Activated CD4-positive, alpha-beta T cell treated with anti-CD3 and anti-CD28 coated beads, Interleukin-2, amount 10 ng/mL, durations not matched to agents 24 days and 14 days (primary cell): ENCODE measurements at regions not wholly inside any gene's neighbourhood (a gene's known extent, or its start where the extent isn't known, plus 50 kb on each side); places are given as distances from the start of the nearest gene placed in this dataset.

ENCODE experiments used
- DNase-seq: peaks from one replicate; pipeline ENCODE4 v3.0.0; 2022
- H3K27ac Mint-ChIP-seq: one replicate; pipeline ENCODE4 v1.8.0; 2022; ENCODE audit warnings: mild to moderate bottlenecking, mixed read lengths
- H3K27me3 Mint-ChIP-seq: one replicate; pipeline ENCODE4 v1.8.0; 2022; ENCODE audit warnings: mixed read lengths
- H3K36me3 Mint-ChIP-seq: one replicate; pipeline ENCODE4 v1.8.0; 2022; ENCODE audit warnings: low read depth, mild to moderate bottlenecking, mixed read lengths
- H3K4me1 Mint-ChIP-seq: one replicate; pipeline ENCODE4 v1.8.0; 2021; ENCODE audit warnings: mixed read lengths
- H3K4me3 Mint-ChIP-seq: one replicate; pipeline ENCODE4 v1.8.0; 2022; ENCODE audit warnings: mild to moderate bottlenecking, moderate library complexity, mixed read lengths
- H3K9me3 Mint-ChIP-seq: one replicate; pipeline ENCODE4 v1.8.0; 2021; ENCODE audit warnings: mixed read lengths
- intact Hi-C: fragments of 100-400 bp; cut with micrococcal nuclease; formaldehyde crosslinking; loops from one replicate; pipeline ENCODE4 v1.15.1; 2023

DNA sequence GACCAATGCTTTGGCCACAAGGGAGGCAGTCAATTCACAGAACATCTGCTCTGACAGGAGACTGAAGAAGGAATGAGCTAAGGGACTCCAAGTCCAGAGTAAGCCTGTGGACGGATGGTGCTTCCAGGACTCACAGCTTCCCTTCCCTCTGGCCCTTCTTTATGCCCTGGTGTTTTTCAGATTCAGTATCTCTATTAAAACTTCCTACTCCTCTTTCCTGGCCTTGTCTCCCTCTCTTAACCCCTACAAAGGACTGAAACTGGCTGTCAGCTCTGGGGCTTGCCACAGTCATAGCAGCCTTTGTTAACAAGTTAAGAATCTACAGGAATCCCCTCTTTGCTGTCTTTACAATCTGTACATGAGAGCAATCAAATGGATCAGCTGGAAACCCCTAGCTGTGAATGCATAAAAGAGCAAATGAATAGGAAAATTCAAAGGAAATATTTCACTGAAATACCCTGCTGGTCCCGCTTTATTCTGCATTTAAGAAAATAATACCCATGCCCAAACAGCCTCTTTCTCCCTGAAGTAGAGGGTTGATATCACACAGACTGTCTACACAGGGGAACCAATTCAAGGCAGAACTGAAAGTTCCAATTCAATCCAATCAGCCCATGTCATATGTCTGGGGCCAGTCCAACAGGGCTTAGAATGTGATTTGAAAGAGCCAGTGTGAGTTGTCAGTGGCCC, 192.3 kb downstream of the MZT1 start:
- H3K27ac Mint-ChIP-seq, result no peak overlapping the region
- no peaks in the 10 kb centered on the region for H3K9me3 Mint-ChIP-seq
- intact Hi-C loops, result no loop called here
- no peaks in the 10 kb centered on the region for H3K36me3 Mint-ChIP-seq
- no peak overlapping the region for H3K4me3 Mint-ChIP-seq
- no peak for DNase-seq
- no peaks in the 10 kb centered on the region for H3K4me1 Mint-ChIP-seq
- H3K27me3 Mint-ChIP-seq, result no peaks in the 10 kb centered on the region

DNA sequence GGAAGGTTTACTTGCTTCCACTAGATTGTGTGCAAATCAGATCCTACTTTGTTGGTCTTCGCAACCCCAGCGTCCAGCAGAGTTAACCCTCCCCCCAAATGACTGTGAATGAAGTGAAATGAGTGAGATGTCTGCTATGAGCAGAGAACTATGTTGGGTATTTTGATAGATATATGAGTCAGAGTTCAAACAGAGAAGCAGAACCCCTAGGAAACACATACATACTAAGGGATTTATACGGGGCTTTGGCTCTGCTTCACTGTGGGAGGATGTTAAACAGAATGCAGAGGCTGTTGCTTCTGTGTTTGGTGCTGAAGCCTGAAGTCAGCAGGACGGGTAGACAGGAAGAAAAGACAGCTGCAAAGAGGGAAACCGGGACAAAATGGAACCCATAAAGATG, 197.0 kb downstream of the MZT1 start:
- DNase-seq, result no peak
- Mint-ChIP-seq H3K4me3 (no peak overlapping the region), H3K27ac (no peak overlapping the region), H3K27me3 (no peaks in the 10 kb centered on the region), H3K4me1 (no peaks in the 10 kb centered on the region), H3K36me3 (no peaks in the 10 kb centered on the region), H3K9me3 (peaks cover 3% of the 10 kb centered on the region)
- intact Hi-C loops, result no loop called here

DNA sequence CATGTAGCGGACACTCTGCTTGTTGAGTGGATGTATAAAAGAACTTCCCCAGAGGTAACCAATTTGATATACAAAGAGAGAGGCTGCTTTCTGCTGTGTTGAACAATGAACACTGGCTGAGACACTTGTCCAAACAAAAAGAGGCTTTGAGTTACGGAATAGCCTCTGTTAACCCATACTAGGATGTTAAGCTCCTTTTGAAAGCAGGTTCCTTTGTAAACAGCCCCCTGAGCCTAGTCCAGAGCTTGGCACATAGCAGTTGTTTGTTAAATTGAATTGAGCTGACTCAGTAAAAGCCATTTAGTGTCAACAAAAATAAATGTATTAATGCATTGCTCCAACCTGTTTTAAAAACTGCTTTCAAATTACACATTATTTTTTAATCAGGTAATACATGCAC, 200.1 kb downstream of the MZT1 start:
- intact Hi-C loops, result no loop called here
- no peaks in the 10 kb centered on the region for H3K4me1 Mint-ChIP-seq
- no peaks in the 10 kb centered on the region for H3K36me3 Mint-ChIP-seq
- H3K27me3 Mint-ChIP-seq, result no peaks in the 10 kb centered on the region
- H3K27ac Mint-ChIP-seq, result no peak overlapping the region
- H3K9me3 Mint-ChIP-seq, result peaks cover 3% of the 10 kb centered on the region
- no peak overlapping the region for H3K4me3 Mint-ChIP-seq
- DNase-seq, result no peak

DNA sequence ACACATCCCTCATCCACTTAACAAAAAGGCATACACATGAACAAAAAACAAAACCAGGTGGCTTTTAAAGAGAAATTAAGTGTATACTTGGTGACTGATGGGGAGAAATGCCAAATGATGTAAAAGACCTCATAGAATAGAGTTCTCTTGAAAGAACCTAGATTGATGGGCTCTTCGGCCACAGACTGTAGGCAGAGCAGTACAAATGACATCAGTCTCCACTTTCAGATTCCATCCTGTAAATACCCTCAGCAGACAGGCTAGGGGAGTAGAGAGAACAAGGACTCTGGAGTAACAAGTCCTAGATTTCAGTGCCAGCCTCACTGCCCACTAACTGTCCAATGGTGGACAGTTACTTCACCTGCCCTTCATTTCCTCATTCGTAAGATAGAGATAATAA, 203.8 kb downstream of the MZT1 start:
- H3K27me3 Mint-ChIP-seq, result no peaks in the 10 kb centered on the region
- intact Hi-C loops, result no loop called here
- peaks cover 3% of the 10 kb centered on the region for H3K9me3 Mint-ChIP-seq
- H3K4me3 Mint-ChIP-seq, result no peak overlapping the region
- no peaks in the 10 kb centered on the region for H3K36me3 Mint-ChIP-seq
- H3K27ac Mint-ChIP-seq, result no peak overlapping the region
- no peak for DNase-seq
- H3K4me1 Mint-ChIP-seq, result no peaks in the 10 kb centered on the region

DNA sequence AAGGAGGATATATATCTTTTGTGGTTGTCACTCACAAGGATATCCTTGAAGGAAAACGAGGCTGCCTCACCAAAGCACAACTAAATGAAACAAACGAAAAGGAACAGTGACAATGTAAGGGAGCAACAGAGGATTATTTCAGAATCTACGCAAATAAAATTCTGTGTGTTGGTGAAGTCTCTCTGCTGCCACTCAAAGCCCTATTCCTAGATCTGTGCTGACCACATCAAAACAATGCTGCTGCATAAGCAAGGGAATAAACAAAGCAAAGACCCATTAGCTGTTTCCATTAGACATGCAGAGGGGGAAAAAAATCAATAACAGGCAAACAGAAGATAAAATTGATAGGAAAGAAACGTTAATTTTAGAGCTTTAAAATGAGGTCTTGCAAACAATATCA, 204.4 kb downstream of the MZT1 start:
- H3K27ac Mint-ChIP-seq, result no peak overlapping the region
- H3K27me3 Mint-ChIP-seq, result no peaks in the 10 kb centered on the region
- no peak for DNase-seq
- H3K4me1 Mint-ChIP-seq, result no peaks in the 10 kb centered on the region
- peaks cover 3% of the 10 kb centered on the region for H3K9me3 Mint-ChIP-seq
- no peaks in the 10 kb centered on the region for H3K36me3 Mint-ChIP-seq
- no peak overlapping the region for H3K4me3 Mint-ChIP-seq
- intact Hi-C loops, result no loop called here

DNA sequence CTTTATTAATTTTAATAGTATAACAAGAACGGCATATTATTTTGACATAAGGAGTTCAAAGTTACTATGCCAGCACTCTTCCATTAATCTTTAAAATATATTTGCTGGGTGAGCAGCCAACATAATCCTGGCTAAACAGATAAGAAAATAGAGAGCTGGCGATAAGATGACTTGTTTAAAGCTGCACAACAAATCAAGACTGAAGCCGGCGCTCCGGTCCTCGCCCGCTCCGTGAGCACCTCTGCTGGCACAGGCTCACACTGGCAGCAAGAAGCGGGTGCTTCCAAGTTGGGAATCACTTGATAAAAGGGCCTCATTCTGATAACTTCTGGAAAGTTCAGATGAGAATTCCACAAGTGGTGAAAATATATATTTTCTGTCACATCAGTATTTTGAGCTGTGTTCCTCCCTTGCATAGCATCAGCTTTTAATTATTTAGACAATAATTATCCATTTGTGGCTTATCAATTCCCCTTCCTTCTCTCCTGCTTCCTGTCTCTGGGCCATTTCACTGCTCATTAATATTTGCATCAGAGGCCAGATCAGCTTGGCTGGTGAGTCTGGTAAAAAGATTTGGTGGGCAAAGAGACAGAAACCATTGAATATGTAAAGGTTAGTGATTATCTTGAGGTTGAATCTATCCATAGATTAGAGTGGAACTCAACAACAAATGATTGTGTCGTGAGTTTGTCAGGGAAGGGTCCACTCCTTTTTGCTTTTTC, 205.3 kb downstream of the MZT1 start:
- Mint-ChIP-seq H3K4me1 (no peaks in the 10 kb centered on the region), H3K36me3 (no peaks in the 10 kb centered on the region), H3K9me3 (peaks cover 3% of the 10 kb centered on the region), H3K4me3 (no peak overlapping the region), H3K27ac (no peak overlapping the region), H3K27me3 (no peaks in the 10 kb centered on the region)
- no peak for DNase-seq
- intact Hi-C loops, result no loop called here

DNA sequence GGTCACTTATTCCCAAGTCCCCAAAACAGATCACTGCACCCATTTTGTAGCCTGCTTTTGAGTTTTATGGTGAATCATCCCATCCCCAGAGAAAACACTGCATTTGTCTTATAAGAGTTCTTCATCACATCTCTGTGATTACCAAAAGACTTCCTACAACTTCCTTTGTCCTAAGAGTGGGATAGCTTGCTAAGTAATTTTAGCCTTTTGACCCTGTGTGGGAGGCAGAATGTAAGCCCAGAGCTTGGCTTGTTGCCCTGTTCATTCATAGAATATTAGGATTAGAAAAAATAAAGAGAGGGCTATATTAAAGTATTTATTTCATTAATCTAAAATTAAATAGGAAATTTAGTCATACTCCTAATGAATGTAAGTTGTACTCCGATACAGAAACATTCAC, 213.3 kb downstream of the MZT1 start:
- Mint-ChIP-seq H3K4me3 (no peak overlapping the region), H3K4me1 (no peaks in the 10 kb centered on the region), H3K27me3 (no peaks in the 10 kb centered on the region), H3K9me3 (no peaks in the 10 kb centered on the region), H3K27ac (no peak overlapping the region), H3K36me3 (no peaks in the 10 kb centered on the region)
- DNase-seq, result no peak
- intact Hi-C loops, result no loop called here

DNA sequence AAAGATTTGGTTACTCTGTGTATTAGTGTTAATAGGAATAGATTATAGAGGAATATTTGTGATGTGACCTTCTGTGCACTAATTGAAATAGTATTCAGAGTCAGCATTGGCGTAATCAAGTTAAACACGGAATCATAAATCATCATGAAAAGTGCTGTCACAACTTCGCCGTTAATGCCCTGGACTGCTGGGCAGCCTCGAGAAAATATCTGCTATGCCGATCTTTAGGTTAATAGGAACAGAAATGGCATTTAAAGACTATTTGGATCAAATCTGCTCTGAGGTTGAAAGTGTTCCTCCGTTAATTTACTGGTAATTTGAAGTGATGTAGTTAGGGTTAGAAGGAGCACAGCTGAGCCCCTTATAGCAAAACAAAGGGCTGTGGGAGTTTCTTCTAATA, 219.0 kb downstream of the MZT1 start:
- Mint-ChIP-seq H3K4me1 (no peaks in the 10 kb centered on the region), H3K9me3 (no peaks in the 10 kb centered on the region), H3K4me3 (no peak overlapping the region), H3K27me3 (no peaks in the 10 kb centered on the region), H3K27ac (no peak overlapping the region), H3K36me3 (no peaks in the 10 kb centered on the region)
- intact Hi-C loops, result no loop called here
- DNase-seq, result no peak

DNA sequence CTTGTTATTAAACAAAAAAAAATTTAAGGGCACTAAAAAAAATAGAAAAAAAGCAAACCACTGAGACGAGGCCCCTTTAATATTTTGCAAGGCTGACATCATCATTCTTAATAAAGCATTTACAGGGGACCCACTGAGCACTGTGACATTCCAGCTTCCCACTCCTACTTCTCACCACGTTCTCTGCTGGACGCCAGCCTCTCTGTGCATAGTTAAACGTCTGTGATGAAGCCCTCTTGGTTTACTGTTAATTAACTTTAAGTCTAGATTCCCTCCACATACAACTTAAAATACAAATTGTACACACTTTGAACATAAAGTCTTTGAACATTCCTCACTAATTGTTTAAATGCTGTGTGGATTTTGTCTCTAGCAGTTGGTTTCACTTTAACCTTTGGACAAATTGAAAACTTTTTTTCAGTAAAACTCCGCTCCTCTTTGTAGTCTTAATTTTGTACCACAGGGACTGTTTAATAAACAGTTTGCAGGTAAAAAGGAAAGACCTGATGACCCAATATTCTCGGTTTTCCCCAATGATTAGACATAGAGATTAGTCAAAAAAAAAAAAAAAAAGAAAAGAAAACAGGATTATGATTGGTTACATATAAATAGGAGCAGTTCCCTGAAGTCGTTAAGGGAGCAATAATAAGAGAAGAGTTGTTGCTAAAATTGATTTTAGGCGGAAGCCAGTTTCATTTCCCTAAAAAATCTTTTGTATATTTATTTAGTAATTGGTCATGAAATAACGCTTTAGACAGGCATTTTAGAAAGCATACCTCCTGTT, 219.8 kb downstream of the MZT1 start:
- Mint-ChIP-seq H3K27me3 (no peaks in the 10 kb centered on the region), H3K4me3 (no peak overlapping the region), H3K9me3 (no peaks in the 10 kb centered on the region), H3K36me3 (no peaks in the 10 kb centered on the region), H3K27ac (no peak overlapping the region), H3K4me1 (no peaks in the 10 kb centered on the region)
- intact Hi-C loops, result no loop called here
- no peak for DNase-seq

DNA sequence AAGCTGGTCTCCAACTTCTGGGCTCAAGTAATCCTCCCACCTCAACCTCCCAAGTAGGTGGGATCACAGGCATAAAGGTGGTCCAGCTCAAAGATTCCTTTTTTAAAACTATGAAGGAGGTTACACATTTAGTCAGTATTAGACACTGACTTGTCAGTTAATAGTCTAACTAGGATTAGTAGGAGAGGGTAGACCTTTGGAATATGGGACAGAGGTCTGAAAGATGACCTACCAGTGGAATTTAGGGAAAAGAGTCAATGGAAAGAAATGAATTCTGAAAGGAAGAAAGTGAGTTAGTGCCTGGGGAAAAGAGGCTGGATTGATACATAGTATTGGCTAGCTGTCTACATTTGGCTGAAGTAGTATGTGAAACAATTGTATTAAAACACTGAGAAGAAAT, 220.7 kb downstream of the MZT1 start:
- H3K27me3 Mint-ChIP-seq, result no peaks in the 10 kb centered on the region
- no peak overlapping the region for H3K27ac Mint-ChIP-seq
- intact Hi-C loops, result no loop called here
- no peaks in the 10 kb centered on the region for H3K36me3 Mint-ChIP-seq
- H3K4me1 Mint-ChIP-seq, result no peaks in the 10 kb centered on the region
- DNase-seq, result no peak
- no peaks in the 10 kb centered on the region for H3K9me3 Mint-ChIP-seq
- no peak overlapping the region for H3K4me3 Mint-ChIP-seq

DNA sequence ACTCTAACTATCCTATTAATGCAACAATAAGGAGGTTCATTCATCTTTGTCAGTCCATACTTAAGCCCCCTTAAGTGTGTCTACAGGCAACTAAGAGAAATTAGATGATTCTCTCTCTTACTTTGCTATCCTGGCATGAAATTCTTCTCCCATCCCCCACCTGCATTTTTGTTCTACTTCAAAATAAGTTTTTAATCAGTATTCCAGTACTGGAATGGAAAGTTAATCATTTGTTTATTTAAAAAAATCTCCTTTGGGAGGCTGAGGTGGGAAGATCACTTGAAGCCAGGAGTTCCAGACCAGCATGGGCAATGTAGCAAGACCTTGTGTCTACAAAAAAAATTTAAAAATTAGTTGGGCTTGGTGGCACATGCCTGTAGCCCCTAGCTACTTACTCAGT, 222.1 kb downstream of the MZT1 start:
- no peak for DNase-seq
- Mint-ChIP-seq H3K9me3 (no peaks in the 10 kb centered on the region), H3K4me3 (no peak overlapping the region), H3K36me3 (no peaks in the 10 kb centered on the region), H3K27me3 (no peaks in the 10 kb centered on the region), H3K27ac (no peak overlapping the region), H3K4me1 (no peaks in the 10 kb centered on the region)
- intact Hi-C loops, result no loop called here

DNA sequence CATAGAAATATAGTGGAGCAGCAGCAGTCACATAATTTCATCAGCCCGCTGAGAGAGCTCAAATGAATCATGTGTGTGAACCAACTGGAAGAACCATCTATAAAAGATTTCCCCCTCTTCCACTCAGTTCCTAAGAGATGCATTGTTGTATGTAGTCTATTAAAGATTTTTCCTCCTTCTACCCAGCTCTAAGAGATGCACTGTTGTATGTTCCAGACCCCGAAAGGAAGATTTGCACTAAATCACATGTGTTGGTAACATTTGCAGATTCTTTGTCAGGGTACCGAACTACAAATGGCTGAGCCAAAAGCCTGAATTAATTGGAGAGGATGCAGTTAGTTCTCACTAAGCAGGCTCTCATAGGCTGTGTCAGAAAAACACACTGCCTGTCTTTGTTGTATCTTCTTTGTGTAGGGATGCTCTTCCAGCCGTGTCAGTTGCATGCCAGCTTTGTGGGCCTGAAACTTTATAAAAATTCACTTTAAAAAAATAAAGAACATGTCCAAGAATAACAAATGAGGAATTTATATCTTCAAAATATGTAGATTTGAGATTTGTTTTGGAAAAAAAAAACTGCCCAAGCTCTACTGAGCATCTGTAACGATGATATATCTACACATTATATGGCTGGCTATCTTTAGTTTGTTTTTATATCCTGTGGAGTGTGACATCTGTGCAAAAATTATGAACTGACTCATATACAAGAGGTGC, 223.1 kb downstream of the MZT1 start:
- no peaks in the 10 kb centered on the region for H3K36me3 Mint-ChIP-seq
- H3K4me1 Mint-ChIP-seq, result no peaks in the 10 kb centered on the region
- H3K27ac Mint-ChIP-seq, result no peak overlapping the region
- H3K27me3 Mint-ChIP-seq, result no peaks in the 10 kb centered on the region
- H3K4me3 Mint-ChIP-seq, result no peak overlapping the region
- intact Hi-C loops, result no loop called here
- no peak for DNase-seq
- H3K9me3 Mint-ChIP-seq, result no peaks in the 10 kb centered on the region

DNA sequence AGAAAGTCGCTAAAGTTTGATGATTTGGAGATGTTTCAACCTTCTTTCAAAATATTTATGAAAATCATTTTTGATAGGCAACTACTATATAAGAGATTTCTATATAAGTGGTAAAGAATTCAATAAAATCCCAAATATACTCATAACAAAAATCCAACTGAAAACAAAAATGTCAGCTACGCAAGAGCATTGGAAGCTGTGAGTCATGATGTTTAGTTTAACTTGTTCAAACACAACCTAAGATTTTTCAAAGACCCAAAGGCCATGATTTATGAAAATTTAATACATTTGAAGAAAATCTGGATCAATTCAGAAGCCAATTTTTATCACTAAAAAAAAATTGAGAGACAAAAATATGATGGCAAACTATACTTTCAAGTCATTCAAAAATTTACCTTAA, 226.6 kb downstream of the MZT1 start:
- Mint-ChIP-seq H3K9me3 (no peaks in the 10 kb centered on the region), H3K4me3 (no peak overlapping the region), H3K27ac (no peak overlapping the region), H3K36me3 (no peaks in the 10 kb centered on the region), H3K4me1 (no peaks in the 10 kb centered on the region), H3K27me3 (no peaks in the 10 kb centered on the region)
- no peak for DNase-seq
- intact Hi-C loops, result no loop called here

DNA sequence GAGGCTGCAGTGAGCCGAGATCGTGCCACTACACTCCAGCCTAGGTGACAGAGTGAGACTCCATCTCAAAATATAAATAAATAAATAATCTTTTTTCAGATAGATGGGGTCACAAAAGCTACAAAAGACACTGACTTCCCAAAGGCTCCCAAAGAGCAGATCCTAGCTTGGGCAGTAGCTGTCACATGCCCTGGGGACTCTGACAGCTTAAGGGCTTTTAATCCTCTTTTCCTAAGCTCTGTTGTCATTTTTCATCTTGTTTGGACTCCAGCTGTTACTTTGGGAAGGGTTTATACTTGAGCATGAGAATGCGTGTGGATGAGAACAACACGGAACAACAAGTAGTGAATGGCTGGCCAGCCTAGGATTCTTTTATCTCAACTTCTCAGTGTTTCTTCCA, 231.7 kb downstream of the MZT1 start:
- Mint-ChIP-seq H3K4me3 (no peak overlapping the region), H3K4me1 (no peaks in the 10 kb centered on the region), H3K27ac (no peak overlapping the region), H3K36me3 (no peaks in the 10 kb centered on the region), H3K9me3 (no peaks in the 10 kb centered on the region), H3K27me3 (no peaks in the 10 kb centered on the region)
- intact Hi-C loops, result no loop called here
- no peak for DNase-seq
